GM23248 (cell line): ENCODE measurements at regions not wholly inside any gene's neighbourhood (a gene's known extent, or its start where the extent isn't known, plus 50 kb on each side); places are given as distances from the start of the nearest gene placed in this dataset.

ENCODE experiments used
- EZH2 ChIP-seq: fragments of 200-600 bp; sonication (generic); IDR thresholded peaks from 2 replicates; pipeline ENCODE4 v1.6.1; 2018; ENCODE audit warnings: antibody characterized with exemption, mild to moderate bottlenecking; ENCODE audit not compliant: insufficient read depth, poor library complexity, severe bottlenecking
- EZH2phosphoT487 ChIP-seq: fragments of 200-600 bp; sonication (generic); IDR thresholded peaks from 2 replicates; pipeline ENCODE4 v1.6.1; 2018; ENCODE audit warnings: antibody characterized with exemption, moderate library complexity, mild to moderate bottlenecking, low read depth; ENCODE audit not compliant: insufficient read depth

GRCh38 chr12:46693034-46693433, 132.8 kb downstream of the SLC38A4 start:
- TF ChIP-seq EZH2phosphoT487 (no peak), EZH2 (no peak)
